ENCODE measurements at regions not wholly inside any gene's neighbourhood (a gene's known extent, or its start where the extent isn't known, plus 50 kb on each side); places are given as distances from the start of the nearest gene placed in this dataset.

DNA sequence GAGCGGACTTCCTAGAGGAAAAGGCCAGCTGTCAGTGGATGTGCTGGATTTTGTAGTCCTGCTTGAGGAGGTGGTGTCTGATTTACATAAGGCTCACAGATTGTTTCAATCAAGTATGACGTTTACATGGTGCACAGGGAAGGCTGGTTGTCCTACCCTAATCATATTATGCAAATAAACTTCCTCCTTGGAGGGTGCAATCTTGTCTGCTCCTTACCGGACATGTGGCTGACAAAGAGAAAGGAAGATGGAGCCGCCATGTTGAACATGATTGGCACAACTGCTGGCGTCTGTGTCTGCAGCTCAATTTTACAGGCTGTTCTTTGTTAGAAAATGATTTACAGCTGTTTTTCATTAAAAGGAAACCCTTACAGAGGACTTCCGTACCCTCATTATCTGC is 1656.1 kb downstream of the KCNT2 start:
- Histone ChIP-seq H3K27me3 (ENCODE audit: control insufficient read depth in 2 of 2, insufficient read depth in 1 of 2, low read length in 1 of 2) (no peaks in the 10 kb centered on the region), H3K36me3 (ENCODE audit: control insufficient read depth in 2 of 2, insufficient read depth in 2 of 2, low read length in 1 of 2) (no peaks in the 10 kb centered on the region), H3K27ac (ENCODE audit: low read depth in 1 of 2, low read length in 1 of 2) (no peak overlapping the region), H3K9me3 (ENCODE audit: control insufficient read depth in 2 of 2, insufficient read depth in 1 of 2, low read length in 1 of 2) (no peaks in the 10 kb centered on the region), H3K4me1 (ENCODE audit: control insufficient read depth in 2 of 2, insufficient read depth in 2 of 2, low read length in 2 of 2) (no peaks in the 10 kb centered on the region), H3K4me3 (ENCODE audit: low read length in 2 of 2) (no peak overlapping the region)
- WGBS: 90% methylated on average over 6 of the region's 6 CpGs
- DNase-seq (ENCODE audit: low read depth in 6 of 9, low spot score in 9 of 9): no peak

- no peak overlapping the region for H3K27ac ChIP-seq (ENCODE audit: low read depth in 1 of 2, low read length in 1 of 2)
- H3K9me3 ChIP-seq (ENCODE audit: control insufficient read depth in 2 of 2, insufficient read depth in 1 of 2, low read length in 1 of 2): no peaks in the 10 kb centered on the region
- no peaks in the 10 kb centered on the region for H3K4me1 ChIP-seq (ENCODE audit: control insufficient read depth in 2 of 2, insufficient read depth in 2 of 2, low read length in 2 of 2)
- no peaks in the 10 kb centered on the region for H3K27me3 ChIP-seq (ENCODE audit: control insufficient read depth in 2 of 2, insufficient read depth in 1 of 2, low read length in 1 of 2)
- 96% methylated on average over 1 of the region's 1 CpG for WGBS
- DNase-seq (ENCODE audit: low read depth in 6 of 9, low spot score in 9 of 9): no peak
- H3K4me3 ChIP-seq (ENCODE audit: low read length in 2 of 2): no peak overlapping the region
- H3K36me3 ChIP-seq (ENCODE audit: control insufficient read depth in 2 of 2, insufficient read depth in 2 of 2, low read length in 1 of 2): no peaks in the 10 kb centered on the region
Measured at GRCh38 chr1:194950584-194950983, 1657.7 kb downstream of the KCNT2 start.

GRCh38 chr1:194940336-194941030 is 1667.8 kb downstream of the KCNT2 start:
- H3K4me3 ChIP-seq (ENCODE audit: low read length in 2 of 2): no peak overlapping the region
- no peaks in the 10 kb centered on the region for H3K9me3 ChIP-seq (ENCODE audit: control insufficient read depth in 2 of 2, insufficient read depth in 1 of 2, low read length in 1 of 2)
- no peaks in the 10 kb centered on the region for H3K27me3 ChIP-seq (ENCODE audit: control insufficient read depth in 2 of 2, insufficient read depth in 1 of 2, low read length in 1 of 2)
- H3K4me1 ChIP-seq (ENCODE audit: control insufficient read depth in 2 of 2, insufficient read depth in 2 of 2, low read length in 2 of 2): no peaks in the 10 kb centered on the region
- no peak for DNase-seq (ENCODE audit: low read depth in 6 of 9, low spot score in 9 of 9)
- over 99% methylated on average over 2 of the region's 2 CpGs for WGBS
- no peaks in the 10 kb centered on the region for H3K36me3 ChIP-seq (ENCODE audit: control insufficient read depth in 2 of 2, insufficient read depth in 2 of 2, low read length in 1 of 2)
- H3K27ac ChIP-seq (ENCODE audit: low read depth in 1 of 2, low read length in 1 of 2): no peak overlapping the region

- H3K27ac ChIP-seq (ENCODE audit: low read depth in 1 of 2, low read length in 1 of 2): no peak overlapping the region
- no peak for DNase-seq (ENCODE audit: low read depth in 6 of 9, low spot score in 9 of 9)
Measured at GRCh38 chr1:194935864-194936263, 1672.4 kb downstream of the KCNT2 start.

DNA sequence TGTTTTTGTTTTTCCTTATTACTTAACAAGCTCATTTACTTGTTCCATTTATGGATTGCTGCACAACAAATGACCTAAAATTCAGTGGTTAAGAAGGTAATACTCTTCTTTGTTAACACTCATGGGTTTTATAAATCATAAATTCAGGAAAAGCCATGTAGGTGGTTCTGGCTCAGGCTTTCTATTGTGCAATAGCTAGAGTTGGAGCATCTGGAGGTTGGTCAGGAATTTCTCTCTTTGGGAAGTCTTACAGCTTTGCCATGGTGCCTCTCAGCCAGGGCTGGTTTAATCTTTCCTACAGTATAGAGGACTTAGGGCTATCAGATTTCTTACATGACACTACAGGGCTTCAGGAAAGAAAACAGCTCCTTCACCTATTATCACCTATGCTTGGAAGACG is 1677.1 kb downstream of the KCNT2 start:
- no peak for DNase-seq (ENCODE audit: low read depth in 6 of 9, low spot score in 9 of 9)
- Histone ChIP-seq H3K4me1 (ENCODE audit: control insufficient read depth in 2 of 2, insufficient read depth in 2 of 2, low read length in 2 of 2) (no peaks in the 10 kb centered on the region), H3K27me3 (ENCODE audit: control insufficient read depth in 2 of 2, insufficient read depth in 1 of 2, low read length in 1 of 2) (no peaks in the 10 kb centered on the region), H3K4me3 (ENCODE audit: low read length in 2 of 2) (no peak overlapping the region), H3K27ac (ENCODE audit: low read depth in 1 of 2, low read length in 1 of 2) (no peak overlapping the region), H3K36me3 (ENCODE audit: control insufficient read depth in 2 of 2, insufficient read depth in 2 of 2, low read length in 1 of 2) (no peaks in the 10 kb centered on the region), H3K9me3 (ENCODE audit: control insufficient read depth in 2 of 2, insufficient read depth in 1 of 2, low read length in 1 of 2) (no peaks in the 10 kb centered on the region)
- WGBS: 82% methylated on average over 1 of the region's 1 CpG

More at GRCh38 chr1:194935864-194936263, 1672.4 kb downstream of the KCNT2 start:
- H3K36me3 ChIP-seq (ENCODE audit: control insufficient read depth in 2 of 2, insufficient read depth in 2 of 2, low read length in 1 of 2): no peaks in the 10 kb centered on the region
- WGBS: 95% methylated on average over 3 of the region's 3 CpGs
- no peaks in the 10 kb centered on the region for H3K9me3 ChIP-seq (ENCODE audit: control insufficient read depth in 2 of 2, insufficient read depth in 1 of 2, low read length in 1 of 2)
- no peaks in the 10 kb centered on the region for H3K27me3 ChIP-seq (ENCODE audit: control insufficient read depth in 2 of 2, insufficient read depth in 1 of 2, low read length in 1 of 2)
- no peaks in the 10 kb centered on the region for H3K4me1 ChIP-seq (ENCODE audit: control insufficient read depth in 2 of 2, insufficient read depth in 2 of 2, low read length in 2 of 2)
- no peak overlapping the region for H3K4me3 ChIP-seq (ENCODE audit: low read length in 2 of 2)

- 96% methylated on average over 2 of the region's 2 CpGs for WGBS
- Histone ChIP-seq H3K4me1 (ENCODE audit: control insufficient read depth in 2 of 2, insufficient read depth in 2 of 2, low read length in 2 of 2) (no peaks in the 10 kb centered on the region), H3K27me3 (ENCODE audit: control insufficient read depth in 2 of 2, insufficient read depth in 1 of 2, low read length in 1 of 2) (no peaks in the 10 kb centered on the region), H3K4me3 (ENCODE audit: low read length in 2 of 2) (no peak overlapping the region), H3K9me3 (ENCODE audit: control insufficient read depth in 2 of 2, insufficient read depth in 1 of 2, low read length in 1 of 2) (no peaks in the 10 kb centered on the region), H3K36me3 (ENCODE audit: control insufficient read depth in 2 of 2, insufficient read depth in 2 of 2, low read length in 1 of 2) (no peaks in the 10 kb centered on the region), H3K27ac (ENCODE audit: low read depth in 1 of 2, low read length in 1 of 2) (no peak overlapping the region)
- DNase-seq (ENCODE audit: low read depth in 6 of 9, low spot score in 9 of 9): no peak
Measured at GRCh38 chr1:194930132-194930531, 1678.1 kb downstream of the KCNT2 start.

- H3K27me3 ChIP-seq (ENCODE audit: control insufficient read depth in 2 of 2, insufficient read depth in 1 of 2, low read length in 1 of 2): no peaks in the 10 kb centered on the region
- H3K4me3 ChIP-seq (ENCODE audit: low read length in 2 of 2): no peak overlapping the region
- H3K36me3 ChIP-seq (ENCODE audit: control insufficient read depth in 2 of 2, insufficient read depth in 2 of 2, low read length in 1 of 2): no peaks in the 10 kb centered on the region
- no peaks in the 10 kb centered on the region for H3K4me1 ChIP-seq (ENCODE audit: control insufficient read depth in 2 of 2, insufficient read depth in 2 of 2, low read length in 2 of 2)
- H3K27ac ChIP-seq (ENCODE audit: low read depth in 1 of 2, low read length in 1 of 2): no peak overlapping the region
- no peaks in the 10 kb centered on the region for H3K9me3 ChIP-seq (ENCODE audit: control insufficient read depth in 2 of 2, insufficient read depth in 1 of 2, low read length in 1 of 2)
- DNase-seq (ENCODE audit: low read depth in 6 of 9, low spot score in 9 of 9): no peak
Measured at GRCh38 chr1:194929357-194929756, 1678.9 kb downstream of the KCNT2 start.

GRCh38 chr1:194919146-194919545 is 1689.1 kb downstream of the KCNT2 start:
- Histone ChIP-seq H3K4me3 (ENCODE audit: low read length in 2 of 2) (no peak overlapping the region), H3K27ac (ENCODE audit: low read depth in 1 of 2, low read length in 1 of 2) (no peak overlapping the region), H3K36me3 (ENCODE audit: control insufficient read depth in 2 of 2, insufficient read depth in 2 of 2, low read length in 1 of 2) (no peaks in the 10 kb centered on the region), H3K27me3 (ENCODE audit: control insufficient read depth in 2 of 2, insufficient read depth in 1 of 2, low read length in 1 of 2) (no peaks in the 10 kb centered on the region), H3K9me3 (ENCODE audit: control insufficient read depth in 2 of 2, insufficient read depth in 1 of 2, low read length in 1 of 2) (no peaks in the 10 kb centered on the region), H3K4me1 (ENCODE audit: control insufficient read depth in 2 of 2, insufficient read depth in 2 of 2, low read length in 2 of 2) (no peaks in the 10 kb centered on the region)
- WGBS: 96% methylated on average over 5 of the region's 5 CpGs
- DNase-seq (ENCODE audit: low read depth in 6 of 9, low spot score in 9 of 9): no peak

DNA sequence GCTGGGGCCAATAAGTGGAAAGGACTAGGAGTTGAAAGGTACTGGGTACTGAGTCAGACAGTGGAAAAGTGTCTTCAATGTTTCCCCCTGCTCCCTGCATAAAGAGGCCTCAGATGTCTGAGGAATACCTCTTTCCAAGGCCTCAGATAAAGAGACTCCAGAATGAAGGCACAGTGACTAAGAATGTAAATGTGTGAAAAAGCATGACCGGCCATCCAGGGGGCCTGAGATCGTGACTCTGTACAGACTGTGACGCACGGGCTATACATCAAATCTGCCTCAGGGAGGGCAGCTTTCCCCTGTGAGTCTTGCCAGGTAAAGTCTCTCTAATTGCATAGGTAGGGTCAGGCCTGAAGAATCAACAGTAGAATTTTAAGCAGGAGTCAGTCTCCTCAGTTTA is 1690.5 kb downstream of the KCNT2 start:
- Histone ChIP-seq H3K4me1 (ENCODE audit: control insufficient read depth in 2 of 2, insufficient read depth in 2 of 2, low read length in 2 of 2) (no peaks in the 10 kb centered on the region), H3K27me3 (ENCODE audit: control insufficient read depth in 2 of 2, insufficient read depth in 1 of 2, low read length in 1 of 2) (no peaks in the 10 kb centered on the region), H3K4me3 (ENCODE audit: low read length in 2 of 2) (no peak overlapping the region), H3K27ac (ENCODE audit: low read depth in 1 of 2, low read length in 1 of 2) (no peak overlapping the region), H3K9me3 (ENCODE audit: control insufficient read depth in 2 of 2, insufficient read depth in 1 of 2, low read length in 1 of 2) (no peaks in the 10 kb centered on the region), H3K36me3 (ENCODE audit: control insufficient read depth in 2 of 2, insufficient read depth in 2 of 2, low read length in 1 of 2) (no peaks in the 10 kb centered on the region)
- DNase-seq (ENCODE audit: low read depth in 6 of 9, low spot score in 9 of 9): no peak
- 96% methylated on average over 4 of the region's 4 CpGs for WGBS
